IMR-90 (cell line): ENCODE measurements at regions not wholly inside any gene's neighbourhood (a gene's known extent, or its start where the extent isn't known, plus 50 kb on each side); places are given as distances from the start of the nearest gene placed in this dataset.

Experiments
- CEBPB ChIP-seq: IDR thresholded peaks from 2 replicates; pipeline ENCODE4 v1.6.1; 2012; ENCODE audit warnings: low read depth, low read length, improper control_type of control experiment
- CHD1 ChIP-seq: IDR thresholded peaks from 2 replicates; pipeline ENCODE4 v1.6.1; 2012; ENCODE audit warnings: low read depth, low read length, improper control_type of control experiment
- CTCF ChIP-seq: conservative IDR thresholded peaks from 2 replicates; pipeline ENCODE4 v1.5.1; 2012; ENCODE audit warnings: mild to moderate bottlenecking, low read depth, low read length, improper control_type of control experiment
- ELK1 ChIP-seq: fragments of 150-350 bp; IDR thresholded peaks from 2 replicates; pipeline ENCODE4 v1.6.1; 2016; ENCODE audit warnings: low read depth, mild to moderate bottlenecking, low read length, moderate library complexity, borderline replicate concordance
- MAFK ChIP-seq: IDR thresholded peaks from 2 replicates; pipeline ENCODE4 v1.6.1; 2012; ENCODE audit warnings: low read depth, low read length, improper control_type of control experiment
- MXI1 ChIP-seq: IDR thresholded peaks from 2 replicates; pipeline ENCODE4 v1.6.1; 2012; ENCODE audit warnings: low read depth, mild to moderate bottlenecking, low read length, moderate library complexity, borderline replicate concordance
- POLR2A ChIP-seq: IDR thresholded peaks from 2 replicates; pipeline ENCODE4 v1.6.1; 2012; ENCODE audit warnings: mild to moderate bottlenecking, low read depth, low read length
- RAD21 ChIP-seq: IDR thresholded peaks from 2 replicates; pipeline ENCODE4 v1.6.1; 2012; ENCODE audit warnings: low read length, improper control_type of control experiment
- RFX5 ChIP-seq: IDR thresholded peaks from 2 replicates; pipeline ENCODE4 v1.8.0; 2012; ENCODE audit warnings: low read depth, mild to moderate bottlenecking, low read length, moderate library complexity
- SMC3 ChIP-seq: fragments of 150-350 bp; IDR thresholded peaks from 2 replicates; pipeline ENCODE4 v1.6.1; 2016; ENCODE audit warnings: low read depth, mild to moderate bottlenecking, antibody characterized with exemption, low read length, moderate library complexity

GRCh38 chr4:123893011-123893981, 496.7 kb downstream of the SPRY1 start:
- no peak for TF ChIP-seq MXI1
- TF ChIP-seq POLR2A: no peak
- no peak for TF ChIP-seq CTCF
- no peak for TF ChIP-seq MAFK
- TF ChIP-seq RAD21: no peak
- no peak for TF ChIP-seq ELK1
- no peak for TF ChIP-seq SMC3
- no peak for TF ChIP-seq CEBPB
- no peak for TF ChIP-seq CHD1
- TF ChIP-seq RFX5: no peak
